ENCODE measurements at regions not wholly inside any gene's neighbourhood (a gene's known extent, or its start where the extent isn't known, plus 50 kb on each side); places are given as distances from the start of the nearest gene placed in this dataset.

DNA sequence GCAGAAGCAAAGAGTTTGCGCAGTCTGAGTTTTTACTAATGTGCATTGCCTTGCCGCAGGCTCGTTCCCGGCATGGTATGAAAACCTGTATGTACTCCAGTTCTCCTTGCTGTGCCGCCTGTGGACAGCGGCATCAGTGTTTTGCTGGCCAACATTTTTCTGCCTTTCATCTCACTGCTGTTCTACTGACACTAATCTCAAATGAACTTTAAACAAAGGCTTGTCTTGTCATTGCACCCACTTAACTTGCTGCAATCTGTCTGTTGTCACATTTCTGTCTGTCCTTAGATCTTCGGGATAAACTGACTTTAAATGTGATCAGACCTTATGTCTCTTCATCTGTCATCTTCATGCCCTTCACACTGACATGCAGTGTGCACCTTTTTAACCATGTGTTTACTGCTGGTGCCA, 71.7 kb upstream of the ZNRF2 start:
- DNase-seq (ENCODE audit: low spot score), result no peak

DNA sequence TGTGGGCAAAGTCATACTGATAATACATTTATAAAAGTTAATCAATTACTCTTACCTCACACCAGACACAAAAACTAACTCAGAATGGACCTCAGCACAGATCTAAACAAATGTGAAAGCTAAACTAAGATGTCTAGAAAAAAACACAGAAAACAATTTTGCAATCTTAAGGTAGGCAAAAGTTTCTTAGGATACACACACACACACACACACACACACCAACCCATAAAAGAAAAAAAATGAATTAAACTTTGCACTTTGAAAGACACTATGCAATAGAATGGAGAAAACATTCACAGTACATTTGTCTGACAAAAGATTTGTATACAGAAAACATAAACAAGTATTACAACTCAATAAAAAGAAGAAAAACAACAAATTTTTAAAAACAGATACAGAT, 70.8 kb upstream of the ZNRF2 start:
- no peak for DNase-seq (ENCODE audit: low spot score)

DNA sequence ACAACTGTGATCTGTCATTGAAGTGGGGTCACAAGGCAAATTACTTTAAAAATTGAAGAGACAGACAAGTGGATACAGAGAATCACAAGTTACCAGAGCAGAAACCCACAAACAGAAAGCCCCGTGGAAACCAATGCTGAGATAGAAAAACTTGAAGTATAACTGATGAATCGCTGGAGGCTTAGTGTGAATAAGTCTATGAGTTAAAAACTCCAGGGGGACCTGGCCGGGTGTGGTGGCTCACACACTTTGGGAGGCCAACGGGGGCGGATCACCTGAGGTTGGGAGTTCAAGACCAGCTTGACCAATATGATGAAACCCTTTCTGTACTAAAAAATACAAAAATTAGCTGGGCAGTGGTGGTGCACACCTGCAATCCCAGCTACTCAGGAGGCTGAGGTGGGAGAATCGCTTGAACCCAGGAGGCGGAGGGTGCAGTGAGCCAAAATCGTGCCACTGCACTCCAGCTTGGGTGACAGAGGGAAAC, 69.7 kb upstream of the ZNRF2 start:
- no peak for DNase-seq (ENCODE audit: low spot score)

DNA sequence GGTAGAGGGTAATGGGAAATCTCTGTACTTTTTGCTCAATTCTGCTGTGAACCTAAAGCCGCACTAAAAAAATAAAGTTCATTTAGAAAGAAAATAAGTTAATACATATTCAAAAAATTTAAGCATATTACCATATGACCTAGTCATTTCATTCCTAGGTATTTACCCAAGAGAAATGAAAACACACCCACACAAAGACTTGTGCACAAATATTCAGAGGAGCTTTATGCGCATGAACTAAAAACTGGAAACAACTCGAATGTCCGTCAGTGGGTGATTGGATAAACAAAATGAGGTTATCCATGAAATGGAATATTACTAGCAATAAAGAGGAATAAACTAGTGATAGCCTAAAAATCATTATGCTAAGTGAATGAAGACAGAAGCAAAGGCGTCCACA, 62.6 kb upstream of the ZNRF2 start:
- DNase-seq (ENCODE audit: low spot score), result no peak

DNA sequence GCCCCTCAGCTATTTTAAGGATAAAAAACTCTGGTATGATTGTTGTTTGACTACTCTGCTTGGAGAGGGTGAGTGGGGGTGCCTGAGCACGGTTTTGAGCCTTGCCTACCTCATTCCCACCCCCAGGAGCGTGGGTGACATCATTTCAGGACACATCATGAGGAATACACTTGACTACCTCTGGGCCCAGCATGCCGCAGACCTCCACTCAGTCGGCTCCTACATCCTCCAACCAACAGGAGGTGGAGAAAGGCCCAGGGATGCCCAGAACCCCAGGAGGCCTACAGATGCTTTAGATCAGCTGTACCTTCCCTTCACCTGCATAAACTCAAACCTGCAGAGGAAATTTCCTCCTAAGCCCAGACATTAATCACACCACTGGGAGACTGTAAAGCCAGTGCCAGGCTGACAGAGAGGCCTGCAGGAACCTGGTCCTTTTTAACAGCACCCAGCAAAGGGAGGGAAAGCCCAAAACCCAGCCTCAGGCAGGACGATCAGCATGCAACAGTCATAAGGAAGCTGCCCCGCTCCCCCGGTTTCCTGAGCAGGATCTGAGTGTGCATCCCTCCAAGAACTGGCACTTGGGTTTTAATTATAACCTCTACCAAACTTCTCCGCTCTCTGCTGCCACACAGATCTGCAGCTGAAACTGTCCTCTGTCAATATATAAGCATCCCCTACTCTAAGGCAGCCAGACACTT, 61.7 kb upstream of the ZNRF2 start:
- no peak for DNase-seq (ENCODE audit: low spot score)

DNA sequence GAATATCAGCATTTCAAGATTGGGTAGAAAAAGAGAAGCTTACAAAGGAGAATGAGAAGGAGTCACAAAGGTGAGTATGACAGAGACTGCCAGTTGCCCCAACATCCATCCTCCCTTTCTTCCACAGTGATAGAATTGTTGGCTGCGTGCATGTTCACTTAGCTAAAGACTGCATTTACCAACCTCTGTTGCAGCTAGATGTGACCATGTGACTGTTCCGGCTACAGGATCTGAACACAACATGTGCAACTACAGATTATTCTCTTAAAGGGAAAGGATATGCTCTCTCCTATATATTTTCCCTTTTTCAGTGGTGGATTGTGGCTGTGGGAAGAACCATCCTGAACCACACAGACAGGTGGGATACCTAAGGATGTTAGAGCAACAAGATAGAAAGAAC, 60.5 kb upstream of the ZNRF2 start:
- no peak for DNase-seq (ENCODE audit: low spot score)

DNA sequence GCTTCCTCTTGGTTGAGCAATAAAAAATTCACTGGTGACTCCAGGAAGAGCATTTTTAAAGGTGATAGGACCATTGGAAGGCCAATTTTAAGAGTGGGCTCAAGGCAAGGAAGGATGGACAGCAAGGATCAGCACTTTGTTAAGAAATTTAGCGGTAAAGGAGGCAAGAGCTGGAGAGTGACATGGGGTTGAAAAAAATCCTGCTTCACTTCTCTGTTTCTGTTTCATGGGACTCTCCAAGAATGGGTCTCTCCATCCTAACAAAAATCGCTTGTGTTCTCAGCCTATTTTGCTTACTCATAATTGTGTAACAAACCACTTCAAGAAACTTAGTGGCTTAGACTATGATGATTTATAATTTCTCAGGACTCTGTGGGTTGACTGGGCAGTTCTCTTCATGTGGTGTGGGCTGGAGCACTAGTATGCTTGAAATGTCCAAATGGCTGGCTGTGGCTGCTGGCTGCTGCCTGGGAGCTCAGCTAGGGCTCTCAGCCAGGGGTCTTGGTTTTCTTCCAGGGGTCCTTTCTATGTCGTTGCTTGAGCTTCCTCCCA, 59.8 kb upstream of the ZNRF2 start:
- DNase-seq (ENCODE audit: low spot score), result no peak

DNA sequence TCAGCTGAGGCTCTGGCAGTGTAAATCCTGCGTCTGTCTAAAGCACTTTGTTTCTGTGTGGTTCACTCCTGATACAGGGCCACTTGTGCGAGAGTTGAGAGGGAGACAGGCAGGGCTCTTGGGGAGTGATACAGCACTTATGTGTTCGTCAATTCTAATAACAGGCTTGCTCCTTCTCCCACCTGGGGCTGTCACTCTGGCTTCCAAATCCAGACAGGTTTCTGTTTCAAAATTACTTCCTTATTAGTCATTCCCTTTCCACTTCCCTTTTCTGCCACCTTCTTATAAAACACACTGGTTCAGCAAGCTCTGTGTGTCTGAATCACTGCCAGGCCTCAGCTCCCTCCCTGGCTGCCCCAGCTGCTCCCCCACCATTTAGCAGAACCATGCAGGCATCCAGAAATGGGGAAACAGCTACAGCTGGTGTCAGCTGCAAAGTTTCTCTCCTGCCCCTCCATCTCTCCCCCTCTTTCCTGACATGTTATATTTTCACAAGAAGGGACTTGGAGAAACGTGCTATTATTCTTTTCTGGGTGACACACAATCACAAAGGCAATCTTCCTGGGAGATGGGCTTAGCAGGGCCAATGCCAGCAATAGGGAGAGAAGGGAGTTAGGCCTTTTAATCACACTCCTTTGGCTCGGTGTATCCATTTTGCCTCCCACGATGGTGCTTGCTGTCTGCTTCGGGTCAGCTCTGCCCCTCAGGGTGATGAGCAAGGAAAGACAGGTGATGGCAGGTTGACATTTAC, 58.4 kb upstream of the ZNRF2 start:
- no peak for DNase-seq (ENCODE audit: low spot score)

DNA sequence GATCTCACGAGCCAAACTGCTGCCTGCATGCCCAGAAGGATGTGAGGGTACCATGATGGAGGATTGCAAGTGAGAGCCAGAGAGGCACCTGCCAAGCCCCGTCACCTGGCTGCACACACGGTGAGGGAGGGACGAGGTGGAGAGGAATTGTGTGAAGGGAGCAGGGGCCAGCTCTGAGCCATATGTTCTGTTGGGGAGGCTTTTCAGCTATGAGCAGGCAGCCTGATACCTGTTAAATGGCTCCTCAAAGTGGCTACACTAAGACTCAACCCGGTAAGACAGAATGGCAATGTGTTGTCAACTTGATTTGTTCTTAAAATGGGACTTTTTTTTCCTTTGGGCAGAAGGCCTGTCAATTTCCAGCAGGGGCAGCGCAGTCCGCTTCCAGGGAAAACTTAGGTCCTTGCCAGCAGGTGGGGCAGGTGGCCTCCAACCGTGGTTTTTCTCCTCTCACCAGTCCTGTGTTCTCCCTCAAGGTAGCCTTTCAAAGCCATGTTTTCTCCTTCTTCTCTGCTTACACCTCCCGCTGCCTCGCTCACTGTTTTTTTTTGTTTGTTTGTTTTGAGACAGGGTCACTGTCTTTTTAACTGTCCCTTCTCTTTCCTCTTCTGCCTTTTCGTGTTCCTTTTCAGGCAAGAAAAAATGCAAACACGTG, 57.7 kb upstream of the ZNRF2 start:
- DNase-seq (ENCODE audit: low spot score), result peak; percentile 48

DNA sequence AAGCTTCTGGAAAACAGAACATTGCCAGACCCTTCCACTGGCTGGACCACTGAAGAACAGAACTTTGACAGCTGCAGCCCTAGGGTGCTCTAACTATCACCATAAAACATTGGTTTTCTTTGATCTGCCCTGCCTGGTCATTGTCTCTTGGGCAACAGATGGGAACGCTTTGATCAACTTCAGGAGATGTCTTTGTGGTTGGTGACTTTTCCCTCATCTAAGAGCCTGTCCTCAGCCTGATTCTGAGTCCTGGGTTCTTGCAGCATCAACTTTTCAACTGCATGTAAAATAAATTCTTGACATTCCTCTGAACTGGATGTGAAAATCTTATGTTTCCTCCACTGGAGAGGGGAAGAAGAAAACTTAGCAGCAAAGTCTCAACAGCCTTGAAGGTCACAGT, 53.1 kb upstream of the ZNRF2 start:
- DNase-seq (ENCODE audit: low spot score), result no peak

DNA sequence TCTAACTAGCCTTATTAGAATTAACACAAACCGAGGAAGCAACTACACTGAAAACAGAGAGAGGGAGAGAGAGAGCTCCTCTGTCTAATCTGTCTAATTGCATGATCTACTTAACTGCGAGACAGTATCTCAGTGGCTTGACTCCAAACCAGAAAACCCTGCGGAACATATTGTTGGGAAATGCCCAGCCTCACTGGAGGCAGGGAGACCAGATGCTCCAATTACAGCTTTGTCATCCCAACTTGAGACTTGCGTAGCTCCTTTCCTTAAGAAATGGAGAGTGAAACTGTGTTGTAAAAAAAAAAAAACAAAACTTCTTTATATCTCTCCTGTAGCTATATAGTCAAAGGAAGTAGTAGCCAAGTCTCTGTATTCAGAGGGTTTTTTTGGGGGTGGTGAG, 52.0 kb upstream of the ZNRF2 start:
- DNase-seq (ENCODE audit: low spot score), result no peak
